HUDEP-2 (cell line): ENCODE measurements at regions not wholly inside any gene's neighbourhood (a gene's known extent, or its start where the extent isn't known, plus 50 kb on each side); places are given as distances from the start of the nearest gene placed in this dataset.

Experiments used
- DNase-seq, 76 experiments: peaks; one replicate each; lab custom pipeline; 2025; ENCODE audit not compliant: unreplicated experiment in 76 of 76; lab: John Stamatoyannopoulos, UW

DNA sequence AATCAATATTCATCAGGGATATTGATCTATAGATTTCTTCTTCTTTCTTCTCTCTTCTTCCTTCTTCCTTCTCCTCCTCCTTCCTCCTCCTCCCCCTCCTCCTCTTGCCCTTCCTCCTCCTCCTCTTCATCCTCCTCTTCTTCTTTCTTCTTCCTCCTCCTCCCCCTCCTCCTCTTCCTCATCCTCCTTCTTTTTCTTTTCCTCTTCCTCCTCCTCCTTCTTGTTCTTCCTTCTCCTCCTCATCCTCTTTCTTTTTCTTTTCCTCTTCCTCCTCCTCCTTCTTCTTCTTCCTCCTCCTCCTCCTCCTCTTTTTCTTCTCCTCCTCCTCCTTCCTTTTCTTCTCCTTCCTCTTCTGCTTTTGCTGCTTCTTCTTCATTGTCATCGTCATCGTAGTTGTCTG lies 52.4 kb upstream of the SERINC1 start:
- no peak for DNase-seq

GRCh38 chr6:122530440-122531046 lies 58.9 kb upstream of the SERINC1 start:
- peak in 55 of 76 experiments; percentile 4 to 80 (median 45) for DNase-seq

GRCh38 chr6:122548281-122548680 lies 61.9 kb upstream of the PKIB start:
- DNase-seq, result no peak

- no peak for DNase-seq
Measured at GRCh38 chr6:122548820-122549219, 61.4 kb upstream of the PKIB start.

- DNase-seq, result no peak
Measured at GRCh38 chr6:122553697-122554096, 56.5 kb upstream of the PKIB start.

DNA sequence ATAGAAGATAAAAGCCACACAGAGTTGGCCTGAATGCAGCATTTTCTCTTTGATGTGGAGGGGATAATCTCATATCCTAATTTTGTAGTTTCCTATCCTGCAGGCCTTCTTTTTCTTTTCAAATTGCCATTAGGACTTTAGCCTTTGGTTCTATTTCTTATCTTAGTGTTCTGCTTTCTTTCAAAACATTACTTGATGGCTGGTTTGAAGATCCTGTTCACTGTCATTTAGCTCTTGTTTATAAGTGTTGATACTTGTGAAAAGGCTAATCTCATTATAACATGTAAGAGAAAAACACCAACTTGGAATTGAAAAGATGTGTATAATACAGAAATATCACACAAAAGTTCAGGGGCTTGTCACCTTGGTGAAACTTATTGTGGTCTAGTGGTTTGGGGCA lies 54.6 kb upstream of the PKIB start:
- no peak for DNase-seq

GRCh38 chr6:122558080-122558479 lies 52.1 kb upstream of the PKIB start:
- no peak for DNase-seq
